NCI-H1930 (cell line): ENCODE measurements at regions not wholly inside any gene's neighbourhood (a gene's known extent, or its start where the extent isn't known, plus 50 kb on each side); places are given as distances from the start of the nearest gene placed in this dataset.
"Not testable (repeated sequence)": the region's sequence is repeated elsewhere in the genome, so short reads cannot be mapped to it uniquely, and the experiment has no call there.

ENCODE experiments used
- DNase-seq, 2 experiments: peaks; one replicate each; lab custom pipeline; 2025; lab: John Stamatoyannopoulos, UW

DNA sequence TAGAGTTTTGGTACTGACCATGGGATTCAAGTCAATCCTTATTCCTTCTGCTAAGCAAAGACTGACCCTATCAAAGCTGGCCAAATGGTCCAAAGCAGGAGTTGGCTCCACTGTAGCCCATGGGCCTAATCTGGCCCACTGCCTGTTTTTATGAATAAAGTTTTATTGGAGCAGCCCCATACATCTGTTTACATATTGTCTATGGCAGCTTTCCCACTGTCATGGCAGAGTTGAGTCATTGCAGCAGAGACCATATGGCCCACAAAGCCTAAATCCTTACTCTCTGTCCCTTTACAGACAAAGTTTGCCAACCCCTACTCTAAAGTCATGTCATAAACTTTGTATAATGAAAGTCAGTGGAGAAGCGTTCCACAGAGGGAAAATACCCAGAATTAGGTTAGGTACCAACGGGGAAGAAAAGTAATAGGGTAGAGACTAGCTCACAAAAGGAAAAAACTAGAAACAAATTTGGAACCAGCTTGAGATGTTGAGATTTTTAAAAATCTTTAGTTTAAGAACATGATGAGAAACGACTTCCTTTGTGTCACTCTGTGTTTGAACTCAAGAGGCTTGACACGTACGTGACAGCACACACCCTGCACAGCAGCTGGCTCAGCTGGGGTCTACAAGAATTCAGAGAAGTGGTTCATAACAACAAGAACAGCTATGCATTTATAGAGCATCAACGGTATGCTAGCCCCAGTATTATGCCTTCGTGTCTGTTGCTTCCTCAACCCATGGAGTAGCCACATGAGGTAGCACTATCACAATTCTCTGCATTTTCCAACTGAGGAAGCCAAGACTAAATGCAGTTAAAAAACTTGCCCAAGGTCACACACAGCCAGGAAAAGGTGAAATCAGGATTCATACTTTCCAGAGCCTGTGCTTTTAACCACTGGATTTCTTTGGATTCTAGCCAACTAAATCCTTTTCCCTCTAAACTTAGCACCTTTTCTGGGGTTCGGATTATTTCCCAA lies 198.9 kb upstream of the WWC1 start:
- no peak for DNase-seq

GRCh38 chr5:168093200-168093910 lies 198.1 kb upstream of the WWC1 start:
- no peak for DNase-seq

- no peak for DNase-seq
Observed at GRCh38 chr5:168096525-168096924, 194.9 kb upstream of the WWC1 start.

DNA sequence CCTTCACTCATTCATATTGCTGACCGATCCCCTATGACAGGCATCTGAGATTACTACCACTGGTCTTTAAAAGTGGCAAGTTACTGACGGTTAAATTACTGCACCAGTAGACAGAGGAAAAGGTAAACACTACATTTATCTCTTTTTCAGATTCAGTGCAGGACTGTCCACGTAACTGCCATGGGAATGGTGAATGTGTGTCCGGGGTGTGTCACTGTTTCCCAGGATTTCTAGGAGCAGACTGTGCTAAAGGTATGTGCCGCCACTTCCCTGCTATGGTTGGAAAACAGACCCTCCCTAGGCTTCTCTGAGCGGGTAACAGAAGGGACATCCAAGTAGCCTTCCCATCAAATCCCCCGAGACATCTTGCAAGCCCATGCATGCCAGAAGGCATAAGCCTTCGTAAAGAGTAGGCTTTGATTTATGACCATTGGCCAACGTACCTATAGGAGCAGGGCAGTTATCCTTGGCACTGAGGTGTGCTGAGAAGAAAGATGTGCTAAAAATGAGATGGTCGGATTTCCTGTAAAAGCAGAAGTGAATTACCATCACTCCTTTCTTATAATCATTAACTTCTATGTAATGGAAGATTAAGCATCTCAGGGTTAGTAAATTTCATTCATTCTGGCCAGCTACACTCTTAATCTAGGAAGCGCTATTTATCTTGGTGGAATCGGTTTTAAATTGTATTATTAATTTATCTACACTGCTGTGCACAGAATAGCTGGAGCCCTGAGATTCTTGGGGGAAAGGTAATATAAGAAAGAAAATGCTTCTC lies 193.4 kb upstream of the WWC1 start:
- no peak for DNase-seq

DNA sequence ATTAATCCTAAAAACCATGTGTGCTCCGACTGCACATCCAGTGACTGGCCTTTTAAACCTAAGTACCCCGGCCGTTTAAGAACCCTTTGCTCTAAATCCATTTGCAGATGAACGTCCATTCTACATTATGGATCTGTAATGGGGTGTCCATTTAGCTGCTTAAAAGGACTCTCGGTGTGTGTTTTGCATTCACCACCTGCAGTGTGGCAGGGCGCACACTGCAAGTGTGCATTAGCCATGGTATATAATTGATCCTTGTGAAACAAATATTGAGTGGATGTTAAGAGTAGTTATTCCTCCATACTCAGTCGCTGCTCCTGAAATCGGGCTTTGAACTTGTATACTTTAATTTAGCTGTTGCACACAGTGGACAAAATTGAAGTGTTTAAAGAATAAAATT lies 190.1 kb upstream of the WWC1 start:
- DNase-seq: no peak

DNA sequence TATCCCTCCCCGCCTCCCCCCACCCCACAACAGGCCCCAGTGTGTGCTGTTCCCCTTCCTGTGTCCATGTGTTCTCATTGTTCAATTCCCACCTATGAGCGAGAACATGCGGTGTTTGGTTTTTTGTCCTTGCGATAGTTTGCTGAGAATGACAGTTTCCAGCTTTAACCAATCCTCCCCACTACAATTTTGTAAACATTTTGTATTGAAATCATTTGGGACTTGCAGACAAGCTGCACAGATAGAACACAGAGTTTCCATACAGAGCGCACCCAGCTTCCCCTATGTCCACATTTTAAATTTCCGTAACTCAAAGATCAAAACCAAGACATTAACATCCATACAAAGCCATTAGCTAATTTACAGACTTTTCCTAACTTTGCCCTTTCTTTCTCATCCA lies 188.4 kb upstream of the WWC1 start:
- DNase-seq: not testable (repeated sequence)

DNA sequence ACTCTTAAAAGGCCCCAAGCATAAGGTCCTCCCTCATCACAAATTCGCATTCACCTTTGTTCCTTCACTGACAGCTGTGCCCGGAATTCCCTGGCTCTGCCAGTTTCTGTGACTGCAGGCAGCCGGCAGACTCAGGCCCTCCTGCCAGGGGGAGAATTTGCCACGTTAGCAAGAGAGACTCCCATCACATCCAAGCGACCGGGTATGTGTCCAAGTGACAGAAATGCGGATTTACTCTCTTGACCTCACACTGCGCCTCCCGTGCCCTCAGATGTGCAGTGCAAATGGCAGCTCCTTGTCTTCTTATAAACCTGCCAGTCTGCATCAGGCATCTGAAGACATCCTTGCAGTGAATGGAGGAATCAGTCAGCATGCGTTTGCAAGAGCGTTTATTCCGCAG lies 187.1 kb upstream of the WWC1 start:
- DNase-seq: no peak

DNA sequence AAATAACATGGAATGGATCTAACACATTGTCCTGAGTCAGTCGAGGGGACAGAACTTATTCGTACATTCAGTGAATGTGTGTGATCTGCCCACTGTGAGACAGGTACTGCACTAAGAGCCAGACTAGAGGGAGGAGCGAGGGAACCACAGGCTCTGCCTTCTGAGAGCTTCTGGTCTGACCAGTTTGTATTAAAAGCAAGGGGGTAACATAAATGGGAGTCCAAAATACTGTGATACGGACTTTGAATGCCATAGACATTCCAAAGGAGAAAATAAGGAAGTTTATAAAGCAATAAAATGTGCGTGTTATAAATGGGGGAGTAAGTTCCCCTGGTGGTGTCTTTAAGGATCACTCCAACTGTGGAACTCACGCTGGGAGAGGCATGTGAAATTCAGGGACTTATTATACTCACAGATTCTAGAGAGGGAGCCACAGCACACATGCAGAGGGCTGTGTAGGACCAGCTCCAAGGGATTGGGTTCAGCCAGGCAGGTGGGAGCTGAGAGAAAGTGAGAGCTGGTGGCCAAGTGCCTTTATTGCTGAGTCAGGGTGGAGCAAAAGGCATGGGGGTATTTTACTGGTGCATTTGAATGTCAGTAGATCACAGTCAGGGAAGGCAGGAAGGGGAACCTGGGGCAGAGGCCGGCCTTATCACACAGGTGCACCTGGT lies 186.5 kb upstream of the WWC1 start:
- DNase-seq: no peak

GRCh38 chr5:168106008-168106761 lies 185.3 kb upstream of the WWC1 start:
- no peak for DNase-seq

DNA sequence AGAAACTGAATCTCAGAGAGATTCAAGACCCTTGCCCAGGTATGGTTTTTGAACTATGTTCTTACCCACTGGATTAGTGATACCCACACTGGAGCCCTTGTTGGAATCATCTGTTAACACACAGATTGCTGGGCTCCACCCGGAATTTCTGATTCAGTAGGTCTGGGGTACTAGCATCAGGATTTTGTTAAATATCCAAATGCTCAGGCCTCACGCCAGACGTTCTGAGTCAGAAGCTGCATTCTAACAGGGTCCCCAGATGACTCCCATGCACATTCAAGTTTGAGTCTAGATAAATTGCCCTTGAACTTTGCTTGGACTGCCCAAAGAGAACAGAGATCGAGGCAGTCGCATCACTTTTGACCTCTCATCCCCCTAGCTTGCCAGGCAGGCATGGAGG lies 182.0 kb upstream of the WWC1 start:
- DNase-seq: no peak

DNA sequence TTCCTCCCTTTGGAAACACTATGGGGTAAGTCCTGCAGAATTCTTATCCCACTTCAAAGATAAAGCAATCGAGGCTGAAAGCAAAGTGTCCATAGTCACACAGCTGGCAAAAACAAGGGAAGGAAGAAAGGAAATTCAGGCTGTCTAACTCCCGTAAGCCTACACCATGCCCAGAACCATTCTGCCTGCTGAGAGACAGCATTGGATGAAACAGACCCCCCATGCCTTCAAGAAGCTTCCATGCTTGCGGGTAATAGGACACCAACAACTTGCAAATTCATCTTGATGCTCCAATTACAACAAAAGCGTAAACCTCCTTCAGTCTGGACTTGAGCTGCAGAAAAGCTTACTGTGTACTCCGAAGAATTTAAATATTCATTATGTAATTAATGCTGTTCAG lies 181.1 kb upstream of the WWC1 start:
- DNase-seq: no peak

GRCh38 chr5:168110870-168111832 lies 180.3 kb upstream of the WWC1 start:
- DNase-seq: no peak

DNA sequence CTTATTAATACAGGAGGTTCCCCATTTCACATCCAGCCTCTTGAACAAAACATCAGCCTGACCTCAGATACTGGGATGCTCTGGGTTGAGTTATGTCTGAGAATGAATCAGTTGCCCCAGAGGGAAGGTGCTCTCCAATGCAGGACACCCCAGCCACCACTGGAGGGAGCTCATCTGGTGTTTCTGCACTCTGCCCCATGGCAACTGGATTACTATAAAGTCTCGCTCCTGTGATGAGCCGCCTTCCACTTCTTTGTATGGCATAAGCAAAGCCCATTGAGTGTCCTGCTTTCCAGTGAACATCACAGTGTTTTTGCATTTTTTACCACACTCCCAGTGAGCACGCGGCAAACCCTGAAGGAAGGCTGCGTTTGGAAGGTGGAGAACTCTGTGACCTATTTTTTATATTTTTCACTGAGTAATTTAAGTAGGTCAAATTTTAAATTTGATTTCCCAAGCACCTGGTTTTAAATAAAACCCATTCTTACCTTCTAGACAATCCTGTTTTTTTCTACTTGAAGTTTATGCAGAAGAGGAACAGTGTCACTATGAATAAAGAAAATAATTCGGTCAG lies 176.9 kb upstream of the WWC1 start:
- DNase-seq: peak; percentile 10 to 24

DNA sequence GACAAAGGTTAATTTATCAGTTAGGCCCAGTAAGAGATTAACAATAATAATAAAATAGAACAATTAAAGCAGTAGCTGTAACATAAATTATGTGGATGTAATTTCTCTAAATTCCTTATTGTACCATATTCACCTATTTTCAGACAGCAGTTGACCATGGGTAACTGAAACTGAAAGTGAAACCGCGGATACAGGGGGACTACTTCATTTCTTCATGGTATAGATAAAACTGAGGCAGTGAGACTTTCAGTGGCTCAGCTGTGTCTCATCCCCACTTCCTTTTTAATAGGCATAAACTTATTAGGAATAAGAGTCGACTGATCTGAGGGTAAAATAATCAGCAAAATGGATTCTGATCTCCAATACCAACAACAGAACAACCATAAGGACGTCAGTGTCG lies 174.0 kb upstream of the WWC1 start:
- no peak for DNase-seq

GRCh38 chr5:168118042-168118668 lies 173.3 kb upstream of the WWC1 start:
- no peak for DNase-seq

DNA sequence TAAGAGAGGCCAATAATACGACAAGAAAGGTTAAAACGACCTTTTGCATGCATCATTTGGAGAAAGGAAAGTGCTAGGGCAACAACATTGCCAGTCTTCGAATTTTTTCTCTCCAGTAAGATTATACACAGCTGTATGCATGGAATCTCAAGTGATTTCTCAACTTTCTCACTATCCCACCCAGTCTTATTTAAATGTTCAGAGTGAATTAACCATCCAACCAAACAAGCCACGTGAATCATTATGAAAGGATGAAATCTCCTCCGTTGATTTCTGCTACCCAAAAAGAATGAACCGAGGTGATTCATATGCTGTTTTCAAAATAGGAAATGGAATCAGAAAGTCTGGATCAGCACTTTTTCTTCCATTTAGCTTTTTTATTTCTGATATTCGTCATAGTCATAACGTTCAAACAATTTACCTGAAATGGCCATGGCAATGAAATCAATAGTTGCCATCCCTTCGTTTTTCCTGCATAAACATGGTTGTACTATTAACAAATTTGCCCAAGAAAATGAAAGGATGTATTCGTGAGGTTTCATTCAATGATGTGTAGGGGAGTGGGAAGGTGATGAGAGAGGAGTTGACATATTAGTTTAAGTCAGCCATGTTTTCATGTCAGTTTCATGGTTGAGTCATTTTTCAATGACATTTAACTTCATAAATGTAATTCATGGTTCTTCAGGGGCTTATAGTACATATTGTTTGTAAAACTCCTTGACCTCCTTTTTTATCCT lies 170.9 kb upstream of the WWC1 start:
- DNase-seq: no peak

DNA sequence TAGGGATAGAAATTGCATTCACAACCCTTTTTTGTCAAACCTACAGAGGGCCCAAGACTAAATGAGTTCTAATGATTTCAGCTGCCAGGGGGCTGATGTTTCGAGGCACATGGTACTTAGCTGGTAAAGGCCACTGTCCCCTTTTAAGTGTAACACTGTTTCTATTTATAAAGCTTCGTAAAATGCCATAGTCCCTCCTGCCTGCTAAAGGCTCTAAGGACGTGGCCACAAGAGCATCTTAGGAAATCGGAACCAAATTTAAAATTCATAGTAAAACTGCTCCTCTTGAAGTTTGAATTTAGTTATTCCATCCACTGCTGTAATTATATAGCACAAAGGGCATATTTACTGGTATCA lies 170.3 kb upstream of the WWC1 start:
- no peak for DNase-seq
